ENCODE measurements at regions not wholly inside any gene's neighbourhood (a gene's known extent, or its start where the extent isn't known, plus 50 kb on each side); places are given as distances from the start of the nearest gene placed in this dataset.

DNA sequence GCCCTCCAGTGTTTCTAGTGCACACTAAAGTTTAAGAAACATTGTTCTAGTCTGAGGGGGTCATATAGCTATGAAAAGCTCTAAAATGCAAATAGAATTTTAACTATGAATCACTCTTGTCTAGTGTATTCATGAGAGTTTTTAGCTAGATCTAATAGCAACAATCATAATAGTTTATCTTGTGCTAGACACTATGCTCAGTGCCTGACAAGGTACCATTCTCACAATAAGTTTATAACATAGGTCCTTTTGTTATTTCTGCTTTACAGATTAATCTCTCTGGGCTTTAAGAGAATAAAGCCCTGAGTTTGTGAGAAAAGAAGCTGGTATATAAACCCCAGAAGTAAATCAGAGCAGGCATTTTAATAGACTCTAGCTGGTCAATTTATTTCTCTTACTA, 2120.7 kb downstream of the MAT2B start:
- no peak overlapping the region for H3K27ac ChIP-seq (ENCODE audit: low read depth in 1 of 2, low read length in 2 of 2)

DNA sequence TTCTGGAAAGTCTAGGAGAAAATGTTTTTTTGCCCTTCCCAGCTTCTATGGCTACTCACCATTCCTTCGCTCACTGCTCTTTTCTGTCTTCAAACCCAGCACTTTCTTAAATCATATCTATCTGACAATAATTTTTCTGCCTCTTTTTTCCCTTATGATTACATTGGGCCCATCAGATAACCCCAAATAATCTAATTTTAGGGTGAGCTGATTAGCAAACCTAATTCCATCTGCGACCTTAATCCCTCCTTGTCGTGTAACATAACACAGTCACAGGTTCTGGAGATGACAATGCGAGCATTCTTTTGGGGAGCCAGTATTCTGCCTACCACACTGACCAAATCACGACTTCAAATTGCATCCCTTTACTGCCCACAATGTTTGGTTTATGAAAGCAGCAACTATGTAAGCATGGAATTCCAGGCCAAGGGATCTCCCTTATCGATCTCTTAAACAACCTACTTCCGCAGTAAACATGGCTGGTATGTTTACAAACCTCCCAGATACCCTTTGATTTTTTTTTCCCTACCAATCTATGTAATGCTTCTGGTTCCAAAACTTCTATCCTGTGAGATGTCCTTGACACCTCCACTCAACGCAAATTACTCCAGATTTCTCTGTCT, 2122.2 kb downstream of the MAT2B start:
- no peak for DNase-seq (ENCODE audit: low spot score)
- Histone ChIP-seq H3K9me3 (ENCODE audit: control insufficient read depth in 4 of 4, low read length in 3 of 4) (no peaks in the 10 kb centered on the region), H3K36me3 (ENCODE audit: control insufficient read depth in 4 of 4, insufficient read depth in 3 of 4, low read depth in 1 of 4, low read length in 3 of 4) (no peaks in the 10 kb centered on the region), H3K27me3 (ENCODE audit: control insufficient read depth in 4 of 4, insufficient read depth in 4 of 4, low read length in 3 of 4) (no peaks in the 10 kb centered on the region), H3K9ac (ENCODE audit: low read depth in 1 of 2, low read length in 2 of 2) (no peak overlapping the region), H3K4me3 (ENCODE audit: low read depth in 1 of 3, low read length in 3 of 3) (no peak overlapping the region), H3K4me1 (ENCODE audit: control insufficient read depth in 4 of 4, insufficient read depth in 4 of 4, low read length in 3 of 4) (peaks cover 0 to 6% (median 4%) of the 10 kb centered on the region in 4 donors), H3K27ac (ENCODE audit: low read depth in 1 of 2, low read length in 2 of 2) (no peak overlapping the region)
- WGBS = 51% methylated on average over 8 of the region's 8 CpGs
- no peak for TF ChIP-seq JUND (IDR thresholded peaks at IDR 0.05)
- no peak for TF ChIP-seq HNF4A (conservative IDR thresholded peaks at IDR 0.05)
- TF ChIP-seq HNF4G (IDR thresholded peaks at IDR 0.05) = no peak
- no peak for TF ChIP-seq YY1 (IDR thresholded peaks at IDR 0.05)
- no peak for TF ChIP-seq SP1 (IDR thresholded peaks at IDR 0.05)
- TF ChIP-seq, protein P1, sequence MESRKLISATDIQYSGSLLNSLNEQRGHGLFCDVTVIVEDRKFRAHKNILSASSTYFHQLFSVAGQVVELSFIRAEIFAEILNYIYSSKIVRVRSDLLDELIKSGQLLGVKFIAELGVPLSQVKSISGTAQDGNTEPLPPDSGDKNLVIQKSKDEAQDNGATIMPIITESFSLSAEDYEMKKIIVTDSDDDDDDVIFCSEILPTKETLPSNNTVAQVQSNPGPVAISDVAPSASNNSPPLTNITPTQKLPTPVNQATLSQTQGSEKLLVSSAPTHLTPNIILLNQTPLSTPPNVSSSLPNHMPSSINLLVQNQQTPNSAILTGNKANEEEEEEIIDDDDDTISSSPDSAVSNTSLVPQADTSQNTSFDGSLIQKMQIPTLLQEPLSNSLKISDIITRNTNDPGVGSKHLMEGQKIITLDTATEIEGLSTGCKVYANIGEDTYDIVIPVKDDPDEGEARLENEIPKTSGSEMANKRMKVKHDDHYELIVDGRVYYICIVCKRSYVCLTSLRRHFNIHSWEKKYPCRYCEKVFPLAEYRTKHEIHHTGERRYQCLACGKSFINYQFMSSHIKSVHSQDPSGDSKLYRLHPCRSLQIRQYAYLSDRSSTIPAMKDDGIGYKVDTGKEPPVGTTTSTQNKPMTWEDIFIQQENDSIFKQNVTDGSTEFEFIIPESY (IDR thresholded peaks at IDR 0.05) = no peak
- TF ChIP-seq, protein P2, sequence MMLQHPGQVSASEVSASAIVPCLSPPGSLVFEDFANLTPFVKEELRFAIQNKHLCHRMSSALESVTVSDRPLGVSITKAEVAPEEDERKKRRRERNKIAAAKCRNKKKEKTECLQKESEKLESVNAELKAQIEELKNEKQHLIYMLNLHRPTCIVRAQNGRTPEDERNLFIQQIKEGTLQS (IDR thresholded peaks at IDR 0.05) = no peak

More for the DNA sequence above, 2120.7 kb downstream of the MAT2B start:
- peaks cover 0 to 6% (median 4%) of the 10 kb centered on the region in 4 donors for H3K4me1 ChIP-seq (ENCODE audit: control insufficient read depth in 4 of 4, insufficient read depth in 4 of 4, low read length in 3 of 4)
- TF ChIP-seq FOXA2 (IDR thresholded peaks at IDR 0.05) = no peak
- TF ChIP-seq HNF4A (conservative IDR thresholded peaks at IDR 0.05) = no peak
- TF ChIP-seq, protein P3, sequence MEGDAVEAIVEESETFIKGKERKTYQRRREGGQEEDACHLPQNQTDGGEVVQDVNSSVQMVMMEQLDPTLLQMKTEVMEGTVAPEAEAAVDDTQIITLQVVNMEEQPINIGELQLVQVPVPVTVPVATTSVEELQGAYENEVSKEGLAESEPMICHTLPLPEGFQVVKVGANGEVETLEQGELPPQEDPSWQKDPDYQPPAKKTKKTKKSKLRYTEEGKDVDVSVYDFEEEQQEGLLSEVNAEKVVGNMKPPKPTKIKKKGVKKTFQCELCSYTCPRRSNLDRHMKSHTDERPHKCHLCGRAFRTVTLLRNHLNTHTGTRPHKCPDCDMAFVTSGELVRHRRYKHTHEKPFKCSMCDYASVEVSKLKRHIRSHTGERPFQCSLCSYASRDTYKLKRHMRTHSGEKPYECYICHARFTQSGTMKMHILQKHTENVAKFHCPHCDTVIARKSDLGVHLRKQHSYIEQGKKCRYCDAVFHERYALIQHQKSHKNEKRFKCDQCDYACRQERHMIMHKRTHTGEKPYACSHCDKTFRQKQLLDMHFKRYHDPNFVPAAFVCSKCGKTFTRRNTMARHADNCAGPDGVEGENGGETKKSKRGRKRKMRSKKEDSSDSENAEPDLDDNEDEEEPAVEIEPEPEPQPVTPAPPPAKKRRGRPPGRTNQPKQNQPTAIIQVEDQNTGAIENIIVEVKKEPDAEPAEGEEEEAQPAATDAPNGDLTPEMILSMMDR (IDR thresholded peaks at IDR 0.05; ENCODE audit: low read depth, low read length, missing input control) = no peak
- no peak for TF ChIP-seq YY1 (IDR thresholded peaks at IDR 0.05)
- no peak for TF ChIP-seq NR2F2 (IDR thresholded peaks at IDR 0.05)
- no peak for TF ChIP-seq RXRA (IDR thresholded peaks at IDR 0.05)
- TF ChIP-seq HNF4G (IDR thresholded peaks at IDR 0.05) = no peak
- TF ChIP-seq, protein P4, sequence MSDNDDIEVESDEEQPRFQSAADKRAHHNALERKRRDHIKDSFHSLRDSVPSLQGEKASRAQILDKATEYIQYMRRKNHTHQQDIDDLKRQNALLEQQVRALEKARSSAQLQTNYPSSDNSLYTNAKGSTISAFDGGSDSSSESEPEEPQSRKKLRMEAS (IDR thresholded peaks at IDR 0.05) = no peak
- TF ChIP-seq JUND (IDR thresholded peaks at IDR 0.05) = no peak
- no peak for TF ChIP-seq GABPA (IDR thresholded peaks at IDR 0.05 in 1 of 2, conservative IDR thresholded peaks at IDR 0.05 in 1 of 2)
- TF ChIP-seq, protein P1 (IDR thresholded peaks at IDR 0.05) = no peak
- TF ChIP-seq TAF1 (conservative IDR thresholded peaks at IDR 0.05) = no peak
- TF ChIP-seq, protein P2 (IDR thresholded peaks at IDR 0.05) = no peak
- no peak for TF ChIP-seq EGR1 (IDR thresholded peaks at IDR 0.05; ENCODE audit: low read depth in 2 of 2)
- TF ChIP-seq SP1 (IDR thresholded peaks at IDR 0.05) = no peak
- H3K9ac ChIP-seq (ENCODE audit: low read depth in 1 of 2, low read length in 2 of 2) = no peak overlapping the region
- H3K27me3 ChIP-seq (ENCODE audit: control insufficient read depth in 4 of 4, insufficient read depth in 4 of 4, low read length in 3 of 4) = no peaks in the 10 kb centered on the region
- no peak for DNase-seq (ENCODE audit: low spot score)
- H3K36me3 ChIP-seq (ENCODE audit: control insufficient read depth in 4 of 4, insufficient read depth in 3 of 4, low read depth in 1 of 4, low read length in 3 of 4) = no peaks in the 10 kb centered on the region
- no peak overlapping the region for H3K4me3 ChIP-seq (ENCODE audit: low read depth in 1 of 3, low read length in 3 of 3)
- H3K9me3 ChIP-seq (ENCODE audit: control insufficient read depth in 4 of 4, low read length in 3 of 4) = no peaks in the 10 kb centered on the region

Measured in liver (tissue), 8 donors.